Sigmoid colon (tissue), 3 donors: ENCODE measurements at regions not wholly inside any gene's neighbourhood (a gene's known extent, or its start where the extent isn't known, plus 50 kb on each side); places are given as distances from the start of the nearest gene placed in this dataset.

Source experiments
- POLR2A ChIP-seq, 2 donors: fragments of 450-650 bp; IDR thresholded peaks; one replicate each; pipeline ENCODE4 v1.6.1; 2016; ENCODE audit warnings: antibody characterized with exemption in 2 of 2, mild to moderate bottlenecking in 2 of 2, moderate library complexity in 2 of 2
- TF ChIP-seq, protein P1 (sequence below), 4 experiments: fragments of 450-650 bp in 3 of 4; fragments of 200-600 bp in 1 of 4; IDR thresholded peaks; one replicate each; pipeline ENCODE4 v1.5.1; 2016 to 2019; ENCODE audit warnings: antibody characterized with exemption in 4 of 4, mild to moderate bottlenecking in 3 of 4, moderate library complexity in 2 of 4

DNA sequence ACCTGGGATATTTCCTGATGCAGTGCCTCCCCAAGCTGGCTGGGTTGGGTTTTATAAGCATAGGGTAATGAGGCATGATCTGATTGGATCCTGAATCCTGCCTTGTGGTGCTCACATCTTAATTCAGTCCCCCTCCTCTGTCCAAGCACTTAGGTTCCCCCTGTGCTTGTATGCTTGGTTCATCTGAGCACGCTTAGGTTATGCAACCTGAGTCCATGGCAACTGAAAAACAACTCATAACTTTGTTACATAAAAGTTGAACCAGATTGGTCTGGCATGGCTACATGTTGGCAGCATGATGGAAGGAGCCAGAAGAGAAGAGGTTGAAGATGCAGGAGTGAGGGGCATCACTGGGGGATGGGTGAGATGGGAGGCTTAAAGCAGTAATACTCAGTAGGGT is 57.3 kb upstream of the OSBPL3 start:
- TF ChIP-seq, protein P1, sequence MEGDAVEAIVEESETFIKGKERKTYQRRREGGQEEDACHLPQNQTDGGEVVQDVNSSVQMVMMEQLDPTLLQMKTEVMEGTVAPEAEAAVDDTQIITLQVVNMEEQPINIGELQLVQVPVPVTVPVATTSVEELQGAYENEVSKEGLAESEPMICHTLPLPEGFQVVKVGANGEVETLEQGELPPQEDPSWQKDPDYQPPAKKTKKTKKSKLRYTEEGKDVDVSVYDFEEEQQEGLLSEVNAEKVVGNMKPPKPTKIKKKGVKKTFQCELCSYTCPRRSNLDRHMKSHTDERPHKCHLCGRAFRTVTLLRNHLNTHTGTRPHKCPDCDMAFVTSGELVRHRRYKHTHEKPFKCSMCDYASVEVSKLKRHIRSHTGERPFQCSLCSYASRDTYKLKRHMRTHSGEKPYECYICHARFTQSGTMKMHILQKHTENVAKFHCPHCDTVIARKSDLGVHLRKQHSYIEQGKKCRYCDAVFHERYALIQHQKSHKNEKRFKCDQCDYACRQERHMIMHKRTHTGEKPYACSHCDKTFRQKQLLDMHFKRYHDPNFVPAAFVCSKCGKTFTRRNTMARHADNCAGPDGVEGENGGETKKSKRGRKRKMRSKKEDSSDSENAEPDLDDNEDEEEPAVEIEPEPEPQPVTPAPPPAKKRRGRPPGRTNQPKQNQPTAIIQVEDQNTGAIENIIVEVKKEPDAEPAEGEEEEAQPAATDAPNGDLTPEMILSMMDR (IDR thresholded peaks at IDR 0.05), result no peak
- no peak for TF ChIP-seq POLR2A (IDR thresholded peaks at IDR 0.05)
